ENCODE measurements at regions not wholly inside any gene's neighbourhood (a gene's known extent, or its start where the extent isn't known, plus 50 kb on each side); places are given as distances from the start of the nearest gene placed in this dataset.

DNA sequence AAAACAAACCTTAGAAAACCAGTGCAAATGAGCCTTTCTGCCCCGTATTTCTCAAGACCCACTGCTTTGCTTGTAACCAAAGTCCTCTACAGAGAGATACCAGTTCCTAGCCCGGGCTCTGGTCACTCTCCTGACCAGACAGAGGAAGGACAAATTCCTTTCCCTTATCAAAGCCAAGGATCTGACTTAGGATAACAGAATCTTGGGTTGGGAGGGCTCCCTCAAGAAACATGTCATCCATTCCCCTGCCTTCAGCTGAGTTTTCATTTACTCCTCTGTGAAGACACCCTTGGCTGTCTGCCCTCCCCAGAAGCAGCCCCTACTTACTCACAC lies 116.0 kb upstream of the PARP11 start:
- TF ChIP-seq, protein P1, sequence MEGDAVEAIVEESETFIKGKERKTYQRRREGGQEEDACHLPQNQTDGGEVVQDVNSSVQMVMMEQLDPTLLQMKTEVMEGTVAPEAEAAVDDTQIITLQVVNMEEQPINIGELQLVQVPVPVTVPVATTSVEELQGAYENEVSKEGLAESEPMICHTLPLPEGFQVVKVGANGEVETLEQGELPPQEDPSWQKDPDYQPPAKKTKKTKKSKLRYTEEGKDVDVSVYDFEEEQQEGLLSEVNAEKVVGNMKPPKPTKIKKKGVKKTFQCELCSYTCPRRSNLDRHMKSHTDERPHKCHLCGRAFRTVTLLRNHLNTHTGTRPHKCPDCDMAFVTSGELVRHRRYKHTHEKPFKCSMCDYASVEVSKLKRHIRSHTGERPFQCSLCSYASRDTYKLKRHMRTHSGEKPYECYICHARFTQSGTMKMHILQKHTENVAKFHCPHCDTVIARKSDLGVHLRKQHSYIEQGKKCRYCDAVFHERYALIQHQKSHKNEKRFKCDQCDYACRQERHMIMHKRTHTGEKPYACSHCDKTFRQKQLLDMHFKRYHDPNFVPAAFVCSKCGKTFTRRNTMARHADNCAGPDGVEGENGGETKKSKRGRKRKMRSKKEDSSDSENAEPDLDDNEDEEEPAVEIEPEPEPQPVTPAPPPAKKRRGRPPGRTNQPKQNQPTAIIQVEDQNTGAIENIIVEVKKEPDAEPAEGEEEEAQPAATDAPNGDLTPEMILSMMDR (IDR thresholded peaks at IDR 0.05), result no peak
- TF ChIP-seq POLR2A (IDR thresholded peaks at IDR 0.05), result no peak

DNA sequence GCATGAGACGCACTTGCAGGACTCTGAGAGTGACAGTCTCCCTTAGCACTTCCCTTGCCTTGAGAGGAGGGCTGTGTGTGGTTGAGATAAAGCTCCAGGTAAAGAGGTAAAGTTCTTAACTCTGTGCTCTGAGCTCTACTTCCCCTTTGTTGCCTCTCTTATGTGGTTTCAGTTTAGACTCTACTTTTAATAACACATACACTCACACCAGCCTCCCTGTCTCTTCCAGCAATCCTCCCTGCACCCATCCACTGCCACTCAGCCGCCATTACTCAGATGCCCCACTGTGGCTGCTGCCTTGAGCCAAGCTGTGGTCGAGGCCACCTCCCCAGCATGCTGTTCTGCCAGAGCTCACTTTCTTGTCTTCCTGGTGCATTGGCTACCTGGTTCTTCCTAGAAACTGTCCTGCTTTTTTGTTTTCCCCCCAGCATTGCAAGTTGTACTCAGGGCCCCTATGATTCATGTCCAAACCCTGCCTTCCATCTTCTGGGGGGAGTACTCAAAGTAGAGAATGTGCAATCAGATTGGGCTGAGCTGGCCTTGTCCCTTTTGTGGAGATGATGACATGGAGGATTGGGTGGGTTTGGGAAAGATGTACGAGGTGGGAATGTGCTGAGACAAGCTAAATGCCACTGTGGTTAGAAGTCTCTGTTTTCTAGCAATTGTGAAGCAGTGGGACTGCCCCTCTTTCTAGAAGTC lies 115.5 kb upstream of the PARP11 start:
- Histone ChIP-seq H3K27ac (no peak overlapping the region), H3K27me3 (no peaks in the 10 kb centered on the region), H3K4me1 (replicated peaks in 1 of 2) (no peaks in the 10 kb centered on the region), H3K9me3 (replicated peaks in 1 of 3) (no peaks in the 10 kb centered on the region), H3K4me3 (no peak overlapping the region), H3K36me3 (replicated peaks in 1 of 2) (no peaks in the 10 kb centered on the region)
- WGBS, 4 donors, result 72 to 79% (median 72%) methylated on average over 4 of the region's 4 CpGs
- TF ChIP-seq POLR2A (IDR thresholded peaks at IDR 0.05), result no peak
- intact Hi-C loops (cut with DNase I), result no loop called here
- DNase-seq, result no peak

More for the DNA sequence above, 116.0 kb upstream of the PARP11 start:
- intact Hi-C loops (cut with DNase I), result no loop called here
- 44 to 69% (median 58%) methylated on average over 2 of the region's 2 CpGs for WGBS, 4 donors
- no peaks in the 10 kb centered on the region for H3K27me3 ChIP-seq
- no peak overlapping the region for H3K27ac ChIP-seq
- no peaks in the 10 kb centered on the region for H3K9me3 ChIP-seq (replicated peaks in 1 of 3)
- no peaks in the 10 kb centered on the region for H3K4me1 ChIP-seq (replicated peaks in 1 of 2)
- H3K4me3 ChIP-seq, result no peak overlapping the region
- H3K36me3 ChIP-seq (replicated peaks in 1 of 2), result no peaks in the 10 kb centered on the region
- no peak for DNase-seq

DNA sequence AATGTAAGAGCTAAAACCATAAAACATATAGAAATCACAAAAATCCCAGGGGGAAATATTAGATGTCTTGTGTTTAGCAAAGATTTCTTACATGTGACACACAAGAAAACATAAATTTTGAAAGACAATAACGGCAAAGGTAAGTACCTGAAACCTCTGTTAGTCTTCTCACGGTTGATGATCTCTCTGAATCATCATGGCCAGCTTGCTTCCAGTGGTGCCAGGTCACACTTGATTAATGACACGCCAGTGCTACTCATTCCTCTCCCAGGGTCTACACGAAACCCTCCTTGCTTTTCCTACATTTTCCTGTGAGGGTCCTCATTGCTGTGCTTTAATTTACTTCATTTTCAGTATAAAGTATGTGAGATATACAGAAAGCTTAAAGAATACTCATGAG lies 114.4 kb upstream of the PARP11 start:
- TF ChIP-seq, protein P1 (IDR thresholded peaks at IDR 0.05), result no peak
- no peak for TF ChIP-seq POLR2A (IDR thresholded peaks at IDR 0.05)
- Histone ChIP-seq H3K27me3 (no peaks in the 10 kb centered on the region), H3K9me3 (replicated peaks in 1 of 3) (no peaks in the 10 kb centered on the region), H3K27ac (no peak overlapping the region), H3K4me3 (no peak overlapping the region), H3K4me1 (replicated peaks in 1 of 2) (no peaks in the 10 kb centered on the region), H3K36me3 (replicated peaks in 1 of 2) (no peaks in the 10 kb centered on the region)
- intact Hi-C loops (cut with DNase I), result no loop called here
- WGBS, 4 donors, result 71 to 83% (median 80%) methylated on average over 4 of the region's 4 CpGs
- DNase-seq, result no peak

DNA sequence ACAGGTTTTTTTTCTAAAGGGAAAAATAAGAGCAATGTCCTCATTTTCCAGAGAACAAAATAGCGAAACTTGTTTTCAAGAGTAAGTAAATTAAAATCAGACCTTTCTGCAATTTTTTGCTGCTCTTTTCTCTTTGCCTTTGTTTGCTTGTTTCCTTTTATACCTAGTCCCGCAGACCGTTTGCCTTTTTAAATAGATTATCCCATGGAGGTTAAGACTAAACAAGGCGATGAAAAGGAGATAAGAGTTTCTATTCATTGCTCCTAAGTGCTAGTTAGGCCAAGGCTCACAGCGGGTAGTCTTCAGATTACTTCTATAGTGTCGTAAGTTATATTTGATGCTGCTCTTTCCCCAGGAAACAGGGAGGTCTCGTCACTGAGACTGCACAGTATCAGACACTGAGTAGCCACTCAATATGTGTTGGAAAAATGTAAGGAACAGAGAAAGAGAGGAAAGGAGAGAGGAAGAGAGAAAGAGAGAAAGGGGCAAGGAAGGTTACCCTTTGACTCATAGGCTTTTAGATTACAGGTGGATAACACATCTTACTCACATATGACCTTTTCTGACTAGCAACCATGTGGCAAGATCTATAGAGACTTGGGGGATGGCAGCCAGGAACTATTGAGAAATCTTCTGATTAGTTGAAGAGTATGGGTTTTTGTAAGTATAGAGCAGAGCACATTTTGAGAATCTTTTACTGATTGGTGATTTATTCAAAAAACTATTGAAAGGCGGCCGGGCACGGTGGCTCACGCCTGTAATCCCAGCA lies 107.5 kb upstream of the PARP11 start:
- Histone ChIP-seq H3K4me1 (replicated peaks in 1 of 2) (no peaks in the 10 kb centered on the region), H3K36me3 (replicated peaks in 1 of 2) (no peaks in the 10 kb centered on the region), H3K27me3 (no peaks in the 10 kb centered on the region), H3K4me3 (no peak overlapping the region), H3K9me3 (replicated peaks in 1 of 3) (no peaks in the 10 kb centered on the region), H3K27ac (no peak overlapping the region)
- no peak for DNase-seq
- intact Hi-C loops (cut with DNase I), result no loop called here
- no peak for TF ChIP-seq POLR2A (IDR thresholded peaks at IDR 0.05)
- TF ChIP-seq, protein P1 (IDR thresholded peaks at IDR 0.05), result no peak
- WGBS, 4 donors, result 75 to 79% (median 77%) methylated on average over 11 of the region's 11 CpGs
